B cell (primary cell): ENCODE measurements at regions not wholly inside any gene's neighbourhood (a gene's known extent, or its start where the extent isn't known, plus 50 kb on each side); places are given as distances from the start of the nearest gene placed in this dataset.

Source experiments
- ATAC-seq: fragments of 200-7000 bp; cut with Tn5 transposase; one replicate; pipeline ENCODE4 v1.10.0; 2021; ENCODE audit warnings: low read depth, mild to moderate bottlenecking, moderate number of reproducible peaks, moderate library complexity
- CTCF ChIA-PET: fragments of 350-600 bp; sonication (Branson Sonifier 250); formaldehyde crosslinking; loops from one replicate; lab custom pipeline; 2021; ENCODE audit warnings: antibody characterized with exemption, inconsistent platforms; lab: Charles Lee
- POLR2A ChIA-PET: fragments of 350-600 bp; sonication (Branson Sonifier 250); formaldehyde crosslinking; loops from one replicate; lab custom pipeline; 2021; ENCODE audit warnings: antibody characterized with exemption; lab: Charles Lee
- DNase-seq: peaks from one replicate; pipeline ENCODE4 v3.0.0; 2013
- H2AFZ ChIP-seq: 2 replicates; pipeline ENCODE4 v1.6.1; 2012; ENCODE audit warnings: mild to moderate bottlenecking, low read depth, low read length; ENCODE audit not compliant: insufficient read depth, poor library complexity, severe bottlenecking
- H3K27ac ChIP-seq, 2 donors: 1 replicate in 1 of 2; 2 replicates in 1 of 2; pipeline ENCODE4 v1.5.1; 2012 to 2013; ENCODE audit warnings: low read length in 2 of 2, mild to moderate bottlenecking in 2 of 2, moderate library complexity in 1 of 2
- H3K27me3 ChIP-seq, 4 experiments: fragments of 200-600 bp in 1 of 4; sonication (generic) in 1 of 4; replicated peaks in 1 of 4; 1 replicate in 2 of 4; 2 replicates in 2 of 4; pipeline versions ENCODE4 v1.6.1 to v1.7.0; 2013 to 2016; ENCODE audit warnings: low read length in 3 of 4, mild to moderate bottlenecking in 2 of 4, mixed read lengths in 1 of 4, moderate library complexity in 1 of 4; ENCODE audit not compliant: insufficient read depth in 4 of 4, control insufficient read depth in 3 of 4; ENCODE audit errors: control extremely low read depth in 1 of 4
- H3K36me3 ChIP-seq, 2 experiments: replicated peaks in 1 of 2; 1 replicate in 1 of 2; 2 replicates in 1 of 2; pipeline versions ENCODE4 v1.6.1 to v1.7.1; 2013; ENCODE audit warnings: low read length in 1 of 2; ENCODE audit not compliant: insufficient read depth in 2 of 2, control insufficient read depth in 1 of 2; ENCODE audit errors: control extremely low read depth in 1 of 2, extremely low read depth in 1 of 2
- H3K4me1 ChIP-seq, 2 donors: fragments of 200-600 bp in 1 of 2; sonication (generic) in 1 of 2; 1 replicate in 1 of 2; 2 replicates in 1 of 2; pipeline versions ENCODE4 v1.5.1 to v1.6.1; 2013 to 2017; ENCODE audit warnings: low read length in 2 of 2; ENCODE audit not compliant: control insufficient read depth in 2 of 2, insufficient read depth in 2 of 2
- H3K4me2 ChIP-seq: replicated peaks from 2 replicates; pipeline ENCODE3; 2012; ENCODE audit warnings: mild to moderate bottlenecking, low read depth, low read length; ENCODE audit not compliant: poor library complexity, severe bottlenecking
- H3K4me3 ChIP-seq, 5 experiments: fragments of 200-600 bp in 1 of 5; sonication (generic) in 1 of 5; 1 replicate in 3 of 5; 2 replicates in 2 of 5; pipeline versions ENCODE4 v1.5.1 to v1.7.0; 2011 to 2016; ENCODE audit warnings: low read length in 4 of 5, mild to moderate bottlenecking in 4 of 5, low read depth in 2 of 5, control low read depth in 1 of 5, moderate library complexity in 1 of 5; ENCODE audit not compliant: insufficient read depth in 1 of 5; ENCODE audit errors: control extremely low read depth in 1 of 5, extremely low read depth in 1 of 5
- H3K79me2 ChIP-seq: fragments of 200-600 bp; sonication (generic); one replicate; pipeline ENCODE4 v1.6.0; 2016; ENCODE audit warnings: low read length; ENCODE audit not compliant: control insufficient read depth, insufficient read depth
- H3K9ac ChIP-seq: fragments of 200-600 bp; sonication (generic); 2 replicates; pipeline ENCODE4 v1.6.1; 2017; ENCODE audit warnings: mild to moderate bottlenecking, low read length, moderate library complexity
- H3K9me3 ChIP-seq, 3 donors: one replicate each; pipeline versions ENCODE4 v1.6.1 to v1.7.1; 2013; ENCODE audit warnings: low read length in 2 of 3; ENCODE audit not compliant: control insufficient read depth in 2 of 3, insufficient read depth in 1 of 3; ENCODE audit errors: control extremely low read depth in 1 of 3
- H4K20me1 ChIP-seq: 2 replicates; pipeline ENCODE4 v1.6.0; 2012; ENCODE audit warnings: mild to moderate bottlenecking, low read length; ENCODE audit not compliant: insufficient read depth, control insufficient read depth, poor library complexity, severe bottlenecking
- H3K27ac Mint-ChIP-seq: one replicate; pipeline ENCODE4 v1.8.0; 2021; ENCODE audit warnings: mixed read lengths
- H3K27me3 Mint-ChIP-seq: one replicate; pipeline ENCODE4 v1.8.0; 2021; ENCODE audit warnings: mixed read lengths
- H3K4me1 Mint-ChIP-seq: one replicate; pipeline ENCODE4 v1.8.0; 2021; ENCODE audit warnings: mixed read lengths
- H3K4me3 Mint-ChIP-seq: one replicate; pipeline ENCODE4 v1.8.0; 2021; ENCODE audit warnings: mixed read lengths
- H3K9me3 Mint-ChIP-seq: one replicate; pipeline ENCODE4 v1.8.0; 2022; ENCODE audit warnings: mixed read lengths; ENCODE audit not compliant: insufficient read depth
- EZH2 ChIP-seq: IDR thresholded peaks from 2 replicates; pipeline ENCODE4 v1.6.1; 2012; ENCODE audit warnings: borderline replicate concordance, low read depth, mild to moderate bottlenecking, moderate library complexity, low read length; ENCODE audit not compliant: insufficient read depth, poor library complexity, severe bottlenecking
- WGBS: methylation state at CpG from one replicate; pipeline ENCODE4 v1.1.5; 2013; ENCODE audit warnings: missing lambda C conversion rate; ENCODE audit not compliant: insufficient coverage; 5-methylcytosine and 5-hydroxymethylcytosine counted together
- intact Hi-C: fragments of 100-400 bp; cut with micrococcal nuclease; formaldehyde crosslinking; loops from one replicate; pipeline ENCODE4 v1.10.0; 2022
- TF ChIP-seq, protein P1 (sequence below): fragments of 200-600 bp; IDR thresholded peaks from one replicate; pipeline ENCODE4 v1.8.0; 2022; ENCODE audit warnings: antibody characterized with exemption, mild to moderate bottlenecking

DNA sequence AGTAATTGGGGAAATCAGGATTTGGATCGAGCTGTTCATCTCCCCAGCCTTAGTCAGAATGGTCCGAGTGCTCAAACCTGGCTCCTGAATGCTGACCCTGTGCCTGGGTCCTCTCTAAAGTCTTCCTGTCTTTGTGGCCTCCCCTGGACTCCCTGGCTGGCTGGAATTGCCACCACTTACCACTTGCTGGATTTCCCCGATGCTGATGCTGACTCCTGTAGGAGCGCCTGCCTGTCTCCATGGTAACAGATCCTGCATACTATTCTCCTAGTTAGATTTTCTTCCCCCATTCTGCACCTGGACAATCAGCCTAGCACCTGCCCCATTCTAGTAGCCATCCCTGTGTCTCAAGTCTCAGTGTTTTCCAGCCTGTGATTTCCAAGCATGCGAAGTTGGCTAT is 382.2 kb upstream of the ESRRG start:
- no peaks in the 10 kb centered on the region for H3K9me3 Mint-ChIP-seq
- H4K20me1 ChIP-seq, result no peaks in the 10 kb centered on the region
- ChIA-PET POLR2A (no interaction called here), CTCF (no interaction called here)
- DNase-seq, result no peak
- no peaks in the 10 kb centered on the region for H3K79me2 ChIP-seq
- TF ChIP-seq EZH2, result no peak
- TF ChIP-seq, protein P1, sequence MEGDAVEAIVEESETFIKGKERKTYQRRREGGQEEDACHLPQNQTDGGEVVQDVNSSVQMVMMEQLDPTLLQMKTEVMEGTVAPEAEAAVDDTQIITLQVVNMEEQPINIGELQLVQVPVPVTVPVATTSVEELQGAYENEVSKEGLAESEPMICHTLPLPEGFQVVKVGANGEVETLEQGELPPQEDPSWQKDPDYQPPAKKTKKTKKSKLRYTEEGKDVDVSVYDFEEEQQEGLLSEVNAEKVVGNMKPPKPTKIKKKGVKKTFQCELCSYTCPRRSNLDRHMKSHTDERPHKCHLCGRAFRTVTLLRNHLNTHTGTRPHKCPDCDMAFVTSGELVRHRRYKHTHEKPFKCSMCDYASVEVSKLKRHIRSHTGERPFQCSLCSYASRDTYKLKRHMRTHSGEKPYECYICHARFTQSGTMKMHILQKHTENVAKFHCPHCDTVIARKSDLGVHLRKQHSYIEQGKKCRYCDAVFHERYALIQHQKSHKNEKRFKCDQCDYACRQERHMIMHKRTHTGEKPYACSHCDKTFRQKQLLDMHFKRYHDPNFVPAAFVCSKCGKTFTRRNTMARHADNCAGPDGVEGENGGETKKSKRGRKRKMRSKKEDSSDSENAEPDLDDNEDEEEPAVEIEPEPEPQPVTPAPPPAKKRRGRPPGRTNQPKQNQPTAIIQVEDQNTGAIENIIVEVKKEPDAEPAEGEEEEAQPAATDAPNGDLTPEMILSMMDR, result no peak
- no peak overlapping the region for H3K4me3 Mint-ChIP-seq
- intact Hi-C loops, result no loop called here
- H3K4me2 ChIP-seq, result no peak overlapping the region
- no peak overlapping the region for H3K9ac ChIP-seq
- no peaks in the 10 kb centered on the region for H3K4me1 ChIP-seq
- H3K9me3 ChIP-seq, result peaks cover 0 to 6% (median 0%) of the 10 kb centered on the region in 3 donors
- 87% methylated on average over 5 of the region's 5 CpGs for WGBS
- H2AFZ ChIP-seq, result no peak overlapping the region
- no peaks in the 10 kb centered on the region for H3K27me3 Mint-ChIP-seq
- H3K4me3 ChIP-seq, result no peak overlapping the region
- no peak for ATAC-seq
- no peak overlapping the region for H3K27ac ChIP-seq
- H3K36me3 ChIP-seq, result no peaks in the 10 kb centered on the region
- H3K4me1 Mint-ChIP-seq, result no peaks in the 10 kb centered on the region
- H3K27me3 ChIP-seq, result no peaks in the 10 kb centered on the region
- H3K27ac Mint-ChIP-seq, result no peak overlapping the region

DNA sequence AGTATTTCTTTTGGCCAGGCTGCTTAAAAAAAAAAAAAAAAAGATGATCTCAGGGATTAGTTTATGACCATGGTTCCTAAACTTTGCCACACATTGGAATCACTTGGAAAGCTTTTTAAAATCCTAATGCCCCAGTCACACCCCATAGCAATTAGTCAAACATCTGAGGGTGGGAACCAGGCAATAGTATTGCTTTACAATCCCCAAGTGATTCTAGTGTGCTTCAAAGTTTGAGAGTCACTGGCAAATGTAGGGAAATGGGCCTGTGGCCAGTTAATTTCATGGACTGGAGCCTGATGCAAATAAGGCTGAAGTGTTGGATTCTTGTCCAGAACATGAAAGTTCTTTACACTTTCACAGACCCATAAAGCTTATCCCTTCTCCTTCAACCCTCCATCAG is 374.6 kb upstream of the ESRRG start:
- Mint-ChIP-seq H3K9me3 (no peaks in the 10 kb centered on the region), H3K4me3 (no peak overlapping the region), H3K27ac (no peak overlapping the region), H3K27me3 (peaks cover 6% of the 10 kb centered on the region), H3K4me1 (no peaks in the 10 kb centered on the region)
- Histone ChIP-seq H3K27ac (no peak overlapping the region), H3K9me3 (peaks cover 0 to 7% (median 0%) of the 10 kb centered on the region in 3 donors), H3K4me3 (no peak overlapping the region), H3K4me1 (no peaks in the 10 kb centered on the region), H3K36me3 (no peaks in the 10 kb centered on the region), H4K20me1 (no peaks in the 10 kb centered on the region), H3K27me3 (no peaks in the 10 kb centered on the region), H2AFZ (no peak overlapping the region), H3K4me2 (no peak overlapping the region), H3K9ac (no peak overlapping the region), H3K79me2 (no peaks in the 10 kb centered on the region)
- ChIA-PET CTCF (no interaction called here), POLR2A (no interaction called here)
- intact Hi-C loops, result no loop called here
- TF ChIP-seq, protein P1, result no peak
- no peak for TF ChIP-seq EZH2
- DNase-seq, result no peak
- ATAC-seq, result no peak
